ENCODE measurements at regions not wholly inside any gene's neighbourhood (a gene's known extent, or its start where the extent isn't known, plus 50 kb on each side); places are given as distances from the start of the nearest gene placed in this dataset.

GRCh38 chr9:108180541-108180940 lies 675.2 kb downstream of the ACTL7B start:
- TF ChIP-seq, protein P1, sequence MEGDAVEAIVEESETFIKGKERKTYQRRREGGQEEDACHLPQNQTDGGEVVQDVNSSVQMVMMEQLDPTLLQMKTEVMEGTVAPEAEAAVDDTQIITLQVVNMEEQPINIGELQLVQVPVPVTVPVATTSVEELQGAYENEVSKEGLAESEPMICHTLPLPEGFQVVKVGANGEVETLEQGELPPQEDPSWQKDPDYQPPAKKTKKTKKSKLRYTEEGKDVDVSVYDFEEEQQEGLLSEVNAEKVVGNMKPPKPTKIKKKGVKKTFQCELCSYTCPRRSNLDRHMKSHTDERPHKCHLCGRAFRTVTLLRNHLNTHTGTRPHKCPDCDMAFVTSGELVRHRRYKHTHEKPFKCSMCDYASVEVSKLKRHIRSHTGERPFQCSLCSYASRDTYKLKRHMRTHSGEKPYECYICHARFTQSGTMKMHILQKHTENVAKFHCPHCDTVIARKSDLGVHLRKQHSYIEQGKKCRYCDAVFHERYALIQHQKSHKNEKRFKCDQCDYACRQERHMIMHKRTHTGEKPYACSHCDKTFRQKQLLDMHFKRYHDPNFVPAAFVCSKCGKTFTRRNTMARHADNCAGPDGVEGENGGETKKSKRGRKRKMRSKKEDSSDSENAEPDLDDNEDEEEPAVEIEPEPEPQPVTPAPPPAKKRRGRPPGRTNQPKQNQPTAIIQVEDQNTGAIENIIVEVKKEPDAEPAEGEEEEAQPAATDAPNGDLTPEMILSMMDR (conservative IDR thresholded peaks at IDR 0.05; ENCODE audit: low read length), result no peak
- TF ChIP-seq EZH2phosphoT487 (IDR thresholded peaks at IDR 0.05; ENCODE audit: borderline replicate concordance), result no peak

Data from Loucy (cell line).